Common myeloid progenitor, CD34-positive (primary cell): ENCODE measurements at regions not wholly inside any gene's neighbourhood (a gene's known extent, or its start where the extent isn't known, plus 50 kb on each side); places are given as distances from the start of the nearest gene placed in this dataset.
A peak's percentile ranks its signal among the peaks of the same experiment; 100 is the strongest.
"Not testable (repeated sequence)": the region's sequence is repeated elsewhere in the genome, so short reads cannot be mapped to it uniquely, and the experiment has no call there.

Source experiments
- CTCF ChIA-PET: fragments of 350-600 bp; sonication (Branson Sonifier 250); formaldehyde crosslinking; loops from one replicate; lab custom pipeline; 2021; ENCODE audit warnings: antibody characterized with exemption; lab: Charles Lee
- POLR2A ChIA-PET: fragments of 350-600 bp; sonication (Branson Sonifier 250); formaldehyde crosslinking; loops from one replicate; lab custom pipeline; 2021; ENCODE audit warnings: antibody characterized with exemption; lab: Charles Lee
- DNase-seq, 3 donors: peaks; one replicate each; pipeline versions ENCODE4 v3.0.0 to v3.0.0-alpha.2; 2013
- H3K27ac ChIP-seq, 2 experiments: 1 replicate in 1 of 2; 2 replicates in 1 of 2; pipeline ENCODE4 v1.7.0; 2013; ENCODE audit warnings: inconsistent platforms in 2 of 2, low read length in 2 of 2, mild to moderate bottlenecking in 2 of 2, low read depth in 1 of 2, moderate library complexity in 1 of 2; ENCODE audit not compliant: severe bottlenecking in 2 of 2, insufficient read depth in 1 of 2, poor library complexity in 1 of 2
- H3K27me3 ChIP-seq, 5 experiments: replicated peaks in 2 of 5; 1 replicate in 3 of 5; 2 replicates in 2 of 5; pipeline versions ENCODE4 v1.6.1 to v1.7.0; 2013; ENCODE audit warnings: low read length in 4 of 5, mild to moderate bottlenecking in 2 of 5, moderate library complexity in 2 of 5, inconsistent platforms in 1 of 5; ENCODE audit not compliant: insufficient read depth in 5 of 5, control insufficient read depth in 4 of 5
- H3K36me3 ChIP-seq, 4 experiments: 1 replicate in 2 of 4; 2 replicates in 2 of 4; pipeline versions ENCODE4 v1.6.1 to v1.7.0; 2013; ENCODE audit warnings: low read length in 3 of 4, control low read depth in 1 of 4, mild to moderate bottlenecking in 1 of 4; ENCODE audit not compliant: control insufficient read depth in 4 of 4, insufficient read depth in 4 of 4
- H3K4me1 ChIP-seq, 4 experiments: 1 replicate in 3 of 4; 2 replicates in 1 of 4; pipeline versions ENCODE4 v1.6.1 to v1.7.1; 2013; ENCODE audit warnings: low read length in 3 of 4, mild to moderate bottlenecking in 3 of 4, control low read depth in 1 of 4, inconsistent platforms in 1 of 4, moderate library complexity in 1 of 4; ENCODE audit not compliant: control insufficient read depth in 4 of 4, insufficient read depth in 4 of 4; ENCODE audit errors: control extremely low read depth in 1 of 4
- H3K4me3 ChIP-seq, 7 experiments: 1 replicate in 4 of 7; 2 replicates in 3 of 7; pipeline versions ENCODE4 v1.5.1 to v1.7.0; 2013; ENCODE audit warnings: mild to moderate bottlenecking in 7 of 7, low read length in 6 of 7, moderate library complexity in 6 of 7, inconsistent platforms in 2 of 7, low read depth in 2 of 7, control low read depth in 1 of 7; ENCODE audit not compliant: insufficient read depth in 4 of 7, control insufficient read depth in 1 of 7; ENCODE audit errors: extremely low read depth in 1 of 7
- H3K9me3 ChIP-seq, 5 experiments: 1 replicate in 4 of 5; 2 replicates in 1 of 5; pipeline versions ENCODE4 v1.6.1 to v1.7.1; 2013; ENCODE audit warnings: low read length in 4 of 5, mild to moderate bottlenecking in 2 of 5, inconsistent platforms in 1 of 5, low read depth in 1 of 5, moderate library complexity in 1 of 5; ENCODE audit not compliant: control insufficient read depth in 4 of 5, insufficient read depth in 2 of 5; ENCODE audit errors: control extremely low read depth in 1 of 5
- WGBS: methylation state at CpG from one replicate; pipeline ENCODE4 v1.1.5; 2013; ENCODE audit not compliant: insufficient coverage; 5-methylcytosine and 5-hydroxymethylcytosine counted together

GRCh38 chr4:169898095-169898494 lies 128.1 kb downstream of the MFAP3L start:
- ChIA-PET CTCF (no interaction called here), POLR2A (no interaction called here)
- Histone ChIP-seq H3K4me1 (no peaks in the 10 kb centered on the region), H3K9me3 (no peaks in the 10 kb centered on the region), H3K27ac (no peak overlapping the region), H3K36me3 (no peaks in the 10 kb centered on the region), H3K4me3 (no peak overlapping the region), H3K27me3 (no peaks in the 10 kb centered on the region)
- DNase-seq, result no peak

- POLR2A ChIA-PET, CTCF ChIA-PET, H3K9me3 ChIP-seq, H3K36me3 ChIP-seq, H3K4me1 ChIP-seq, DNase-seq, H3K4me3 ChIP-seq, H3K27ac ChIP-seq, H3K27me3 ChIP-seq: not testable (repeated sequence)
- WGBS, result no CpG with 5 or more reads among the region's 4 CpGs
Observed at GRCh38 chr4:169894767-169895166, 131.4 kb downstream of the MFAP3L start.

GRCh38 chr4:169885893-169886292 lies 128.1 kb upstream of the HPF1 start:
- ChIA-PET POLR2A (no interaction called here), CTCF (no interaction called here)
- WGBS, result 80% methylated on average over 1 of the region's 2 CpGs
- Histone ChIP-seq H3K27me3 (no peaks in the 10 kb centered on the region), H3K9me3 (peaks cover 0 to 6% (median 0%) of the 10 kb centered on the region in 5 experiments), H3K4me3 (no peak overlapping the region), H3K4me1 (no peaks in the 10 kb centered on the region), H3K27ac (no peak overlapping the region), H3K36me3 (no peaks in the 10 kb centered on the region)
- no peak for DNase-seq

- Histone ChIP-seq H3K4me3 (no peak overlapping the region), H3K36me3 (no peaks in the 10 kb centered on the region), H3K4me1 (no peaks in the 10 kb centered on the region), H3K27me3 (no peaks in the 10 kb centered on the region), H3K27ac (no peak overlapping the region), H3K9me3 (no peaks in the 10 kb centered on the region)
- no peak for DNase-seq
- POLR2A ChIA-PET, result no interaction called here
- WGBS, result 100% methylated on average over 1 of the region's 1 CpG
- CTCF ChIA-PET, result no interaction called here
Observed at GRCh38 chr4:169881769-169882168, 124.0 kb upstream of the HPF1 start.

- WGBS, result 100% methylated on average over 1 of the region's 3 CpGs
- Histone ChIP-seq H3K4me3 (no peak overlapping the region), H3K27me3 (no peaks in the 10 kb centered on the region), H3K9me3 (no peaks in the 10 kb centered on the region), H3K4me1 (no peaks in the 10 kb centered on the region), H3K36me3 (no peaks in the 10 kb centered on the region), H3K27ac (no peak overlapping the region)
- ChIA-PET POLR2A (no interaction called here), CTCF (interaction anchor here (0.6 kb wide), 2 partner anchors 21 to 61 kb away, joined by 3 read pairs; no protein-coding TSS in a partner anchor)
- DNase-seq, result no peak
Observed at GRCh38 chr4:169870507-169870906, 112.8 kb upstream of the HPF1 start.

GRCh38 chr4:169869490-169869889 lies 111.7 kb upstream of the HPF1 start:
- H3K4me3 ChIP-seq, result no peak overlapping the region
- ChIA-PET POLR2A (no interaction called here), CTCF (no interaction called here)
- no peaks in the 10 kb centered on the region for H3K4me1 ChIP-seq
- H3K27me3 ChIP-seq, result no peaks in the 10 kb centered on the region
- DNase-seq, result no peak
- H3K9me3 ChIP-seq, result no peaks in the 10 kb centered on the region
- no peaks in the 10 kb centered on the region for H3K36me3 ChIP-seq
- no peak overlapping the region for H3K27ac ChIP-seq
- no CpG with 5 or more reads among the region's 5 CpGs for WGBS

- Histone ChIP-seq H3K27ac (no peak overlapping the region), H3K4me3 (no peak overlapping the region), H3K4me1 (no peaks in the 10 kb centered on the region), H3K36me3 (no peaks in the 10 kb centered on the region), H3K27me3 (no peaks in the 10 kb centered on the region), H3K9me3 (peaks cover 0 to 2% (median 0%) of the 10 kb centered on the region in 5 experiments)
- 80% methylated on average over 1 of the region's 1 CpG for WGBS
- DNase-seq, result peak in 1 of 3 donors; percentile 4
- CTCF ChIA-PET, result interaction anchor here (1.3 kb wide), 1 partner anchor 51 kb away, joined by 3 read pairs; no protein-coding TSS in a partner anchor
- POLR2A ChIA-PET, result interaction anchor here (0.6 kb wide), 1 partner anchor 14 kb away, joined by 3 read pairs; no protein-coding TSS in a partner anchor
Observed at GRCh38 chr4:169861593-169861992, 103.8 kb upstream of the HPF1 start.
